ENCODE measurements at regions not wholly inside any gene's neighbourhood (a gene's known extent, or its start where the extent isn't known, plus 50 kb on each side); places are given as distances from the start of the nearest gene placed in this dataset.

DNA sequence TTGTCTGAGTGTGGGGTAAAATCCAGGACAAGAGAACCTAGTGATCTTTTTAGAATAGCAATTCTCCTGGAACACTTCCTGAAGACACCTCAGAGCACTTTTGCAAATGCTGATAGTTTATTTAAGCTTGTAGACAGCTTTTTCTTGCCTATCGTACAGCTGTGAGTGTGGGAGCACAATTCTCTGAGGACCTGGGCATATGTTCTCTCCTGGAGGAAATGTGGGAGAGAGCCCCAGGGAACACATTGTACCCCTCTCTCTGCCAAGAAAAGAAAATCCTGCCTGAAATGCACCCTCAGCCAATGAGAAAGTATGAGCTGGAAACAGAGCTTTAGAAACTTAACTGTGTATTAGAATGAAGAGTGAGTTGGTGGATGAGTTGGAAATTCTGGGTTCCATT is 308.3 kb upstream of the SEMA6D start:
- Histone ChIP-seq H3K14ac (ENCODE audit: insufficient read depth, low read length) (no peak overlapping the region), H3K56ac (ENCODE audit: insufficient read length, low read depth, low read length) (no peak overlapping the region), H2AFZ (ENCODE audit: low read length) (no peak overlapping the region), H3K4ac (ENCODE audit: low read depth, low read length) (no peak overlapping the region), H3K79me2 (ENCODE audit: insufficient read depth, low read length) (no peaks in the 10 kb centered on the region), H3K4me1 (ENCODE audit: insufficient read depth, low read length) (peaks cover 8% of the 10 kb centered on the region), H2BK15ac (ENCODE audit: low read depth, low read length) (no peak overlapping the region), H4K5ac (ENCODE audit: insufficient read length, low read depth, low read length) (no peak overlapping the region), H4K8ac (replicated peaks; ENCODE audit: insufficient read length, low read depth, low read length) (no peak overlapping the region), H4K91ac (ENCODE audit: insufficient read length, low read depth, low read length) (no peak overlapping the region), H4K20me1 (ENCODE audit: control insufficient read depth, insufficient read depth, insufficient read length) (no peaks in the 10 kb centered on the region), H3K9ac (ENCODE audit: extremely low read depth, insufficient read length, low read length) (no peak overlapping the region), H3K27me3 (ENCODE audit: insufficient read depth, low read length) (no peaks in the 10 kb centered on the region), H3K23ac (ENCODE audit: insufficient read length, low read depth, low read length) (no peak overlapping the region), H2BK20ac (ENCODE audit: low read depth, low read length, poor library complexity, severe bottlenecking) (no peak overlapping the region), H3K27ac (ENCODE audit: insufficient read length, low read depth, low read length) (no peak overlapping the region), H3T11ph (ENCODE audit: low read length) (no peak overlapping the region), H3K23me2 (ENCODE audit: insufficient read length, low read depth, low read length, poor library complexity, severe bottlenecking) (no peaks in the 10 kb centered on the region), H3K18ac (ENCODE audit: insufficient read length, low read depth, low read length) (no peak overlapping the region), H3K9me3 (ENCODE audit: control insufficient read depth, low read depth, low read length) (no peaks in the 10 kb centered on the region), H2AK5ac (ENCODE audit: insufficient read length, low read length) (no peak overlapping the region), H3K79me1 (ENCODE audit: insufficient read depth, low read depth, low read length, poor library complexity, severe bottlenecking) (no peaks in the 10 kb centered on the region), H3K4me2 (ENCODE audit: insufficient read depth, insufficient read length, low read length) (no peak overlapping the region), H2BK120ac (ENCODE audit: low read depth, low read length, poor library complexity, severe bottlenecking) (no peak overlapping the region), H2BK12ac (ENCODE audit: insufficient read length, low read depth, low read length) (no peak overlapping the region), H2BK5ac (ENCODE audit: insufficient read length, low read length) (no peak overlapping the region)
- Mint-ChIP-seq H3K27me3 (ENCODE audit: low read depth) (peaks cover 6% of the 10 kb centered on the region), H3K36me3 (ENCODE audit: insufficient read depth in 1 of 3, low read depth in 3 of 3) (peaks cover 0 to 3% (median 0%) of the 10 kb centered on the region in 3 experiments; a peak in 1 of 7 replicates), H3K4me1 (peaks cover 32 to 38% of the 10 kb centered on the region in 2 experiments), H3K9me3 (no peaks in the 10 kb centered on the region), H3K27ac (no peak overlapping the region), H3K4me3 (no peak overlapping the region)
- WGBS (ENCODE audit: extremely low coverage, insufficient read length, low lambda C conversion rate): no CpG with 5 or more reads among the region's 1 CpG
- TF ChIP-seq, protein P1, sequence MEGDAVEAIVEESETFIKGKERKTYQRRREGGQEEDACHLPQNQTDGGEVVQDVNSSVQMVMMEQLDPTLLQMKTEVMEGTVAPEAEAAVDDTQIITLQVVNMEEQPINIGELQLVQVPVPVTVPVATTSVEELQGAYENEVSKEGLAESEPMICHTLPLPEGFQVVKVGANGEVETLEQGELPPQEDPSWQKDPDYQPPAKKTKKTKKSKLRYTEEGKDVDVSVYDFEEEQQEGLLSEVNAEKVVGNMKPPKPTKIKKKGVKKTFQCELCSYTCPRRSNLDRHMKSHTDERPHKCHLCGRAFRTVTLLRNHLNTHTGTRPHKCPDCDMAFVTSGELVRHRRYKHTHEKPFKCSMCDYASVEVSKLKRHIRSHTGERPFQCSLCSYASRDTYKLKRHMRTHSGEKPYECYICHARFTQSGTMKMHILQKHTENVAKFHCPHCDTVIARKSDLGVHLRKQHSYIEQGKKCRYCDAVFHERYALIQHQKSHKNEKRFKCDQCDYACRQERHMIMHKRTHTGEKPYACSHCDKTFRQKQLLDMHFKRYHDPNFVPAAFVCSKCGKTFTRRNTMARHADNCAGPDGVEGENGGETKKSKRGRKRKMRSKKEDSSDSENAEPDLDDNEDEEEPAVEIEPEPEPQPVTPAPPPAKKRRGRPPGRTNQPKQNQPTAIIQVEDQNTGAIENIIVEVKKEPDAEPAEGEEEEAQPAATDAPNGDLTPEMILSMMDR (conservative IDR thresholded peaks at IDR 0.05): no peak
- DNase-seq: no peak

All from H9 (cell line).